Liver (tissue), 8 donors: ENCODE measurements at regions not wholly inside any gene's neighbourhood (a gene's known extent, or its start where the extent isn't known, plus 50 kb on each side); places are given as distances from the start of the nearest gene placed in this dataset.

ENCODE experiments used
- DNase-seq: peaks from one replicate; pipeline ENCODE4 v3.0.0-alpha.2; 2017; ENCODE audit warnings: low spot score
- H3K27ac ChIP-seq, 2 donors: one replicate each; pipeline ENCODE4 v1.7.0; 2013; ENCODE audit warnings: inconsistent platforms in 2 of 2, low read length in 2 of 2, control low read depth in 1 of 2, low read depth in 1 of 2, mild to moderate bottlenecking in 1 of 2
- H3K27me3 ChIP-seq, 4 donors: one replicate each; pipeline versions ENCODE4 v1.6.1 to v1.7.0; 2013; ENCODE audit warnings: low read length in 3 of 4, inconsistent platforms in 1 of 4, mild to moderate bottlenecking in 1 of 4, moderate library complexity in 1 of 4; ENCODE audit not compliant: control insufficient read depth in 4 of 4, insufficient read depth in 4 of 4
- H3K36me3 ChIP-seq, 4 donors: one replicate each; pipeline versions ENCODE4 v1.6.1 to v1.7.0; 2013; ENCODE audit warnings: low read length in 3 of 4, mild to moderate bottlenecking in 3 of 4, low read depth in 1 of 4, moderate library complexity in 1 of 4; ENCODE audit not compliant: control insufficient read depth in 4 of 4, insufficient read depth in 3 of 4
- H3K4me1 ChIP-seq, 4 donors: one replicate each; pipeline versions ENCODE4 v1.6.1 to v1.7.0; 2013; ENCODE audit warnings: low read length in 3 of 4, mild to moderate bottlenecking in 3 of 4, moderate library complexity in 1 of 4; ENCODE audit not compliant: control insufficient read depth in 4 of 4, insufficient read depth in 4 of 4
- H3K4me3 ChIP-seq, 3 donors: one replicate each; pipeline versions ENCODE4 v1.6.1 to v1.7.0; 2013; ENCODE audit warnings: low read length in 3 of 3, control low read depth in 1 of 3, low read depth in 1 of 3, mild to moderate bottlenecking in 1 of 3
- H3K9ac ChIP-seq, 2 donors: one replicate each; pipeline ENCODE4 v1.7.0; 2013; ENCODE audit warnings: low read length in 2 of 2, mild to moderate bottlenecking in 2 of 2, moderate library complexity in 2 of 2, control low read depth in 1 of 2, low read depth in 1 of 2
- H3K9me3 ChIP-seq, 4 donors: one replicate each; pipeline versions ENCODE4 v1.6.1 to v1.7.0; 2013; ENCODE audit warnings: low read length in 3 of 4; ENCODE audit not compliant: control insufficient read depth in 4 of 4
- EGR1 ChIP-seq, 2 donors: IDR thresholded peaks; 2 replicates each; pipeline ENCODE4 v1.6.1; 2016 to 2018; ENCODE audit warnings: antibody characterized with exemption in 2 of 2, low read depth in 2 of 2
- FOXA2 ChIP-seq: IDR thresholded peaks from 2 replicates; pipeline ENCODE4 v1.6.1; 2016; ENCODE audit warnings: antibody characterized with exemption
- HNF4A ChIP-seq, 2 donors: conservative IDR thresholded peaks; 2 replicates each; pipeline ENCODE4 v1.6.1; 2016; ENCODE audit warnings: antibody characterized with exemption in 2 of 2, mild to moderate bottlenecking in 2 of 2
- HNF4G ChIP-seq: IDR thresholded peaks from 2 replicates; pipeline ENCODE4 v1.6.1; 2016; ENCODE audit warnings: antibody characterized with exemption
- JUND ChIP-seq, 2 donors: IDR thresholded peaks; 2 replicates each; pipeline ENCODE4 v1.6.1; 2016; ENCODE audit warnings: antibody characterized with exemption in 2 of 2
- NR2F2 ChIP-seq: IDR thresholded peaks from 2 replicates; pipeline ENCODE4 v1.6.1; 2016; ENCODE audit warnings: antibody characterized with exemption
- RAD21 ChIP-seq, 2 donors: IDR thresholded peaks; 2 replicates each; pipeline ENCODE4 v1.6.1; 2016; ENCODE audit warnings: antibody characterized with exemption in 2 of 2, mild to moderate bottlenecking in 2 of 2
- RXRA ChIP-seq, 2 donors: IDR thresholded peaks; 2 replicates each; pipeline ENCODE4 v1.6.1; 2017 to 2018; ENCODE audit warnings: antibody characterized with exemption in 2 of 2, mild to moderate bottlenecking in 1 of 2
- SP1 ChIP-seq: IDR thresholded peaks from 2 replicates; pipeline ENCODE4 v1.6.1; 2018; ENCODE audit warnings: antibody characterized with exemption, mild to moderate bottlenecking
- TAF1 ChIP-seq: conservative IDR thresholded peaks from 2 replicates; pipeline ENCODE4 v1.6.1; 2016; ENCODE audit warnings: antibody characterized with exemption, mild to moderate bottlenecking
- YY1 ChIP-seq: IDR thresholded peaks from 2 replicates; pipeline ENCODE4 v1.6.1; 2016; ENCODE audit warnings: antibody characterized with exemption, mild to moderate bottlenecking
- WGBS: extraction: QIAGEN DNeasy Blood & Tissue Kit; methylation state at CpG from one replicate; pipeline ENCODE4 v1.1.7; 2013; 5-methylcytosine and 5-hydroxymethylcytosine counted together
- TF ChIP-seq, protein P1 (sequence below): IDR thresholded peaks from 2 replicates; pipeline ENCODE4 v1.6.1; 2016; ENCODE audit warnings: antibody characterized with exemption
- TF ChIP-seq, protein P2 (sequence below): fragments of 150-350 bp; IDR thresholded peaks from 2 replicates; pipeline ENCODE4 v1.5.1; 2017; ENCODE audit warnings: improper control_type of control experiment, low read depth, low read length; ENCODE audit not compliant: missing input control
- TF ChIP-seq, protein P3 (sequence below): IDR thresholded peaks from 2 replicates; pipeline ENCODE4 v1.6.1; 2016; ENCODE audit warnings: antibody characterized with exemption, mild to moderate bottlenecking
- TF ChIP-seq, protein P4 (sequence below): IDR thresholded peaks from 2 replicates; pipeline ENCODE4 v1.6.1; 2016; ENCODE audit warnings: antibody characterized with exemption
- TF ChIP-seq, protein P5 (sequence below): IDR thresholded peaks from 2 replicates; pipeline ENCODE4 v1.6.1; 2016; ENCODE audit warnings: antibody characterized with exemption
- donor health status: healthy.
- donor health status: healthy.
- donor health status: healthy.
- donor health status: healthy.
- donor health status: healthy.

DNA sequence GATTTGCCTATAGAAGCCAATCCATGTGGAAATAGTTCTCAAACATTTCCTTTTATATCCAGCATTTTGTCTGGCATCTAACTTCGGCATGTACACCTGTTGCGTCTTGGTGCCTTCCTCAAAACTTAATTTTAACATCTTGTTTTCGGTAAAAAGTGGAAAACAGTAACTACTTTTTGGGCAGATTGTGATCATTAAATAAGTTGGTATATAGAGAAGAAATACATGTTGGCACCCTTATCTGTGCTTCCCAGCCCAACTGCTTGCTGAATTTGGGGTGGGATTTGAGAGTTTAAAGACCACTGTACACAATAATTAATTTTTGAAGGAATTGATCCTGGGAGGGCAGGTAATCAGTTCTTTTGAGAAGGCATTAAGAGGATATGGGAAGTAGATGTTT, 566.8 kb downstream of the PDCD6IP start:
- TF ChIP-seq JUND (IDR thresholded peaks at IDR 0.05) (no peak), TAF1 (no peak), RXRA (IDR thresholded peaks at IDR 0.05) (no peak), RAD21 (IDR thresholded peaks at IDR 0.05) (no peak), YY1 (no peak), SP1 (no peak), EGR1 (IDR thresholded peaks at IDR 0.05; ENCODE audit: low read depth in 2 of 2) (no peak), HNF4G (no peak), HNF4A (conservative IDR thresholded peaks at IDR 0.05) (no peak)
- TF ChIP-seq, protein P1, sequence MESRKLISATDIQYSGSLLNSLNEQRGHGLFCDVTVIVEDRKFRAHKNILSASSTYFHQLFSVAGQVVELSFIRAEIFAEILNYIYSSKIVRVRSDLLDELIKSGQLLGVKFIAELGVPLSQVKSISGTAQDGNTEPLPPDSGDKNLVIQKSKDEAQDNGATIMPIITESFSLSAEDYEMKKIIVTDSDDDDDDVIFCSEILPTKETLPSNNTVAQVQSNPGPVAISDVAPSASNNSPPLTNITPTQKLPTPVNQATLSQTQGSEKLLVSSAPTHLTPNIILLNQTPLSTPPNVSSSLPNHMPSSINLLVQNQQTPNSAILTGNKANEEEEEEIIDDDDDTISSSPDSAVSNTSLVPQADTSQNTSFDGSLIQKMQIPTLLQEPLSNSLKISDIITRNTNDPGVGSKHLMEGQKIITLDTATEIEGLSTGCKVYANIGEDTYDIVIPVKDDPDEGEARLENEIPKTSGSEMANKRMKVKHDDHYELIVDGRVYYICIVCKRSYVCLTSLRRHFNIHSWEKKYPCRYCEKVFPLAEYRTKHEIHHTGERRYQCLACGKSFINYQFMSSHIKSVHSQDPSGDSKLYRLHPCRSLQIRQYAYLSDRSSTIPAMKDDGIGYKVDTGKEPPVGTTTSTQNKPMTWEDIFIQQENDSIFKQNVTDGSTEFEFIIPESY = no peak
- TF ChIP-seq, protein P2, sequence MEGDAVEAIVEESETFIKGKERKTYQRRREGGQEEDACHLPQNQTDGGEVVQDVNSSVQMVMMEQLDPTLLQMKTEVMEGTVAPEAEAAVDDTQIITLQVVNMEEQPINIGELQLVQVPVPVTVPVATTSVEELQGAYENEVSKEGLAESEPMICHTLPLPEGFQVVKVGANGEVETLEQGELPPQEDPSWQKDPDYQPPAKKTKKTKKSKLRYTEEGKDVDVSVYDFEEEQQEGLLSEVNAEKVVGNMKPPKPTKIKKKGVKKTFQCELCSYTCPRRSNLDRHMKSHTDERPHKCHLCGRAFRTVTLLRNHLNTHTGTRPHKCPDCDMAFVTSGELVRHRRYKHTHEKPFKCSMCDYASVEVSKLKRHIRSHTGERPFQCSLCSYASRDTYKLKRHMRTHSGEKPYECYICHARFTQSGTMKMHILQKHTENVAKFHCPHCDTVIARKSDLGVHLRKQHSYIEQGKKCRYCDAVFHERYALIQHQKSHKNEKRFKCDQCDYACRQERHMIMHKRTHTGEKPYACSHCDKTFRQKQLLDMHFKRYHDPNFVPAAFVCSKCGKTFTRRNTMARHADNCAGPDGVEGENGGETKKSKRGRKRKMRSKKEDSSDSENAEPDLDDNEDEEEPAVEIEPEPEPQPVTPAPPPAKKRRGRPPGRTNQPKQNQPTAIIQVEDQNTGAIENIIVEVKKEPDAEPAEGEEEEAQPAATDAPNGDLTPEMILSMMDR = no peak
- TF ChIP-seq, protein P3, sequence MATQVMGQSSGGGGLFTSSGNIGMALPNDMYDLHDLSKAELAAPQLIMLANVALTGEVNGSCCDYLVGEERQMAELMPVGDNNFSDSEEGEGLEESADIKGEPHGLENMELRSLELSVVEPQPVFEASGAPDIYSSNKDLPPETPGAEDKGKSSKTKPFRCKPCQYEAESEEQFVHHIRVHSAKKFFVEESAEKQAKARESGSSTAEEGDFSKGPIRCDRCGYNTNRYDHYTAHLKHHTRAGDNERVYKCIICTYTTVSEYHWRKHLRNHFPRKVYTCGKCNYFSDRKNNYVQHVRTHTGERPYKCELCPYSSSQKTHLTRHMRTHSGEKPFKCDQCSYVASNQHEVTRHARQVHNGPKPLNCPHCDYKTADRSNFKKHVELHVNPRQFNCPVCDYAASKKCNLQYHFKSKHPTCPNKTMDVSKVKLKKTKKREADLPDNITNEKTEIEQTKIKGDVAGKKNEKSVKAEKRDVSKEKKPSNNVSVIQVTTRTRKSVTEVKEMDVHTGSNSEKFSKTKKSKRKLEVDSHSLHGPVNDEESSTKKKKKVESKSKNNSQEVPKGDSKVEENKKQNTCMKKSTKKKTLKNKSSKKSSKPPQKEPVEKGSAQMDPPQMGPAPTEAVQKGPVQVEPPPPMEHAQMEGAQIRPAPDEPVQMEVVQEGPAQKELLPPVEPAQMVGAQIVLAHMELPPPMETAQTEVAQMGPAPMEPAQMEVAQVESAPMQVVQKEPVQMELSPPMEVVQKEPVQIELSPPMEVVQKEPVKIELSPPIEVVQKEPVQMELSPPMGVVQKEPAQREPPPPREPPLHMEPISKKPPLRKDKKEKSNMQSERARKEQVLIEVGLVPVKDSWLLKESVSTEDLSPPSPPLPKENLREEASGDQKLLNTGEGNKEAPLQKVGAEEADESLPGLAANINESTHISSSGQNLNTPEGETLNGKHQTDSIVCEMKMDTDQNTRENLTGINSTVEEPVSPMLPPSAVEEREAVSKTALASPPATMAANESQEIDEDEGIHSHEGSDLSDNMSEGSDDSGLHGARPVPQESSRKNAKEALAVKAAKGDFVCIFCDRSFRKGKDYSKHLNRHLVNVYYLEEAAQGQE = no peak
- TF ChIP-seq, protein P4, sequence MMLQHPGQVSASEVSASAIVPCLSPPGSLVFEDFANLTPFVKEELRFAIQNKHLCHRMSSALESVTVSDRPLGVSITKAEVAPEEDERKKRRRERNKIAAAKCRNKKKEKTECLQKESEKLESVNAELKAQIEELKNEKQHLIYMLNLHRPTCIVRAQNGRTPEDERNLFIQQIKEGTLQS = no peak
- Histone ChIP-seq H3K9ac (no peak overlapping the region), H3K36me3 (no peaks in the 10 kb centered on the region), H3K4me3 (no peak overlapping the region), H3K27ac (no peak overlapping the region), H3K4me1 (no peaks in the 10 kb centered on the region), H3K9me3 (peaks cover 0 to 1% (median 0%) of the 10 kb centered on the region in 4 donors), H3K27me3 (peaks cover 0 to 2% (median 0%) of the 10 kb centered on the region in 4 donors)
- WGBS = 87% methylated on average over 3 of the region's 3 CpGs
- DNase-seq = no peak

DNA sequence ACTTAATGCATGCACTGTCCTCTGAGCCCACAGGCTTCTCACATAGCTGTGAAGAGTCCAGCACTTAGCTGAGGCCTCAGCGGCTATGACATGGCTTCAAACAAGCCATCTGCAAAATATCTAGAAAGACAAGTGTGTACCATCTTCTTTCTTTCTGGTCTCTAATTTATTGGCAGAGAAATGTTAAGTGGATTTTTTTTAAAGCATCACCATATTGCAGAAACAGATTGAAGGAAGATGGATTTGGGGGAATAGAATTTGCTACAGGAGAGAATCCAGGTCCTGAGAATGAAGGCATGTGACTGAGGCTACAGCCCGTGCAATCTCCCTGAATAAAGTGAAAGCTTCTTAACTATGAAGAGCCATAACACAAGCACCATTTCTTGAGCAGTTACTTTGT, 567.3 kb downstream of the PDCD6IP start:
- TF ChIP-seq HNF4A (conservative IDR thresholded peaks at IDR 0.05) (no peak), SP1 (no peak), NR2F2 (no peak), HNF4G (no peak), FOXA2 (no peak), JUND (IDR thresholded peaks at IDR 0.05) (no peak)
- TF ChIP-seq, protein P5, sequence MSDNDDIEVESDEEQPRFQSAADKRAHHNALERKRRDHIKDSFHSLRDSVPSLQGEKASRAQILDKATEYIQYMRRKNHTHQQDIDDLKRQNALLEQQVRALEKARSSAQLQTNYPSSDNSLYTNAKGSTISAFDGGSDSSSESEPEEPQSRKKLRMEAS = no peak
- TF ChIP-seq, protein P4 = no peak
- peaks cover 0 to 2% (median 0%) of the 10 kb centered on the region in 4 donors for H3K27me3 ChIP-seq
- no peak overlapping the region for H3K27ac ChIP-seq
- no peak overlapping the region for H3K9ac ChIP-seq
- DNase-seq = no peak
- H3K4me3 ChIP-seq = no peak overlapping the region
- H3K4me1 ChIP-seq = no peaks in the 10 kb centered on the region
- no peaks in the 10 kb centered on the region for H3K36me3 ChIP-seq
- peaks cover 0 to 1% (median 0%) of the 10 kb centered on the region in 4 donors for H3K9me3 ChIP-seq
- WGBS = 70% methylated on average over 2 of the region's 2 CpGs
